ENCODE measurements at regions not wholly inside any gene's neighbourhood (a gene's known extent, or its start where the extent isn't known, plus 50 kb on each side); places are given as distances from the start of the nearest gene placed in this dataset.

GRCh38 chr15:68003297-68003696, 50.8 kb upstream of the PIAS1 start:
- Histone ChIP-seq H3K36me3 (ENCODE audit: low read depth, low read length) (no peaks in the 10 kb centered on the region), H3K79me2 (ENCODE audit: low read length) (no peaks in the 10 kb centered on the region), H3K9me3 (ENCODE audit: low read length) (no peaks in the 10 kb centered on the region), H3K27me3 (ENCODE audit: low read length) (no peaks in the 10 kb centered on the region), H3K4me1 (ENCODE audit: insufficient read depth, low read length) (peaks cover 17% of the 10 kb centered on the region), H4K20me1 (ENCODE audit: low read length) (no peaks in the 10 kb centered on the region), H3K4me2 (ENCODE audit: low read length) (no peak overlapping the region), H2AFZ (ENCODE audit: low read length) (no peak overlapping the region), H3K4me3 (ENCODE audit: low read length) (no peak overlapping the region), H3K27ac (ENCODE audit: low read length) (no peak overlapping the region), H3K9me2 (replicated peaks; ENCODE audit: low read length) (no peaks in the 10 kb centered on the region), H3F3A (ENCODE audit: low read length, unreplicated experiment) (peaks cover 9% of the 10 kb centered on the region), H3K9ac (ENCODE audit: low read length) (no peak overlapping the region)
- ATAC-seq, result no peak
- ChIA-PET CTCF (no interaction called here), POLR2A (ENCODE audit: unreplicated experiment) (no interaction called here)
- BruUV-seq (replicated peaks), result no TSS peak
- no peak for DNase-seq
- TF ChIP-seq EZH2phosphoT487 (IDR thresholded peaks at IDR 0.05; ENCODE audit: borderline replicate concordance, low read length) (no peak), EZH2 (IDR thresholded peaks at IDR 0.05; ENCODE audit: low read length, unreplicated experiment) (no peak), CTCF (conservative IDR thresholded peaks at IDR 0.05; ENCODE audit: low read depth, low read length) (no peak)
- intact Hi-C loops (cut with micrococcal nuclease), result no loop called here
